Endothelial cell of umbilical vein (primary cell): ENCODE measurements at regions not wholly inside any gene's neighbourhood (a gene's known extent, or its start where the extent isn't known, plus 50 kb on each side); places are given as distances from the start of the nearest gene placed in this dataset.
"Not testable (repeated sequence)": the region's sequence is repeated elsewhere in the genome, so short reads cannot be mapped to it uniquely, and the experiment has no call there.

Source experiments
- BruUV-seq: library from RNA; stranded (reverse); fragments of 400-500 nt; replicated peaks from 2 replicates; lab custom pipeline; 2021; lab: Mats Ljungman, UMichigan
- CTCF ChIA-PET: fragments of 300-600, 350-600 bp; sonication (Branson Sonifier 250); formaldehyde crosslinking; loops from one replicate; lab custom pipeline; 2021; ENCODE audit warnings: antibody characterized with exemption, inconsistent platforms; lab: Charles Lee
- POLR2A ChIA-PET: fragments of 300-600, 350-600 bp; sonication (Branson Sonifier 250); formaldehyde crosslinking; loops from one replicate; lab custom pipeline; 2021; ENCODE audit warnings: antibody characterized with exemption, inconsistent platforms; lab: Charles Lee
- DNase-seq: peaks from one replicate; pipeline ENCODE4 v3.0.0-alpha.2; 2011; ENCODE audit warnings: low read depth, low spot score
- FAIRE-seq: peaks from 2 replicates; lab custom pipeline; 2011; peaks lifted over from hg19 to GRCh38; lab: Jason Lieb, UNC
- H2AFZ ChIP-seq: 2 replicates; pipeline ENCODE4 v1.6.0; 2012; ENCODE audit warnings: low read depth, low read length, control low read depth, inconsistent platforms
- H3K27ac ChIP-seq: 2 replicates; pipeline ENCODE4 v1.5.1; 2011; ENCODE audit warnings: low read depth, mild to moderate bottlenecking, control low read depth, low read length, moderate library complexity; ENCODE audit not compliant: insufficient read depth
- H3K27me3 ChIP-seq, 2 experiments: 2 replicates each; pipeline versions ENCODE4 v1.6.0 to v1.6.1; 2011; ENCODE audit warnings: low read length in 2 of 2, mixed read lengths in 1 of 2; ENCODE audit not compliant: control insufficient read depth in 2 of 2, insufficient read depth in 2 of 2
- H3K36me3 ChIP-seq, 2 experiments: 2 replicates in 1 of 2; 3 replicates in 1 of 2; pipeline ENCODE4 v1.5.1; 2011; ENCODE audit warnings: low read length in 2 of 2, mild to moderate bottlenecking in 1 of 2, moderate library complexity in 1 of 2; ENCODE audit not compliant: control insufficient read depth in 2 of 2, insufficient read depth in 2 of 2; ENCODE audit errors: extremely low read depth in 1 of 2
- H3K4me1 ChIP-seq: 3 replicates; pipeline ENCODE4 v1.5.1; 2011; ENCODE audit warnings: mild to moderate bottlenecking, low read length; ENCODE audit not compliant: control insufficient read depth, insufficient read depth; ENCODE audit errors: extremely low read depth
- H3K4me2 ChIP-seq: 2 replicates; pipeline ENCODE4 v1.6.1; 2011; ENCODE audit warnings: low read length, control low read depth, mixed read lengths; ENCODE audit not compliant: insufficient read depth
- H3K4me3 ChIP-seq, 3 experiments: fragments of 200-600 bp in 1 of 3; sonication (generic), shearing (Covaris generic) in 1 of 3; replicated peaks in 1 of 3; 2 replicates each; pipeline ENCODE4 v1.5.1; 2011 to 2016; ENCODE audit warnings: control low read depth in 3 of 3, low read length in 3 of 3, mild to moderate bottlenecking in 2 of 3, inconsistent platforms in 1 of 3, low read depth in 1 of 3, moderate library complexity in 1 of 3; ENCODE audit not compliant: insufficient read depth in 1 of 3
- H3K79me2 ChIP-seq: 2 replicates; pipeline ENCODE4 v1.6.0; 2012; ENCODE audit warnings: low read length, inconsistent platforms; ENCODE audit not compliant: control insufficient read depth, insufficient read depth
- H3K9ac ChIP-seq: replicated peaks from 2 replicates; pipeline ENCODE3; 2011; ENCODE audit warnings: low read length, control low read depth; ENCODE audit not compliant: insufficient read depth; ENCODE audit errors: extremely low read depth
- H3K9me1 ChIP-seq: replicated peaks from 3 replicates; pipeline ENCODE4 v1.6.0; 2011; ENCODE audit warnings: mild to moderate bottlenecking, low read length; ENCODE audit not compliant: control insufficient read depth, insufficient read depth; ENCODE audit errors: extremely low read depth
- H3K9me3 ChIP-seq: replicated peaks from 2 replicates; pipeline ENCODE4 v1.5.1; 2012; ENCODE audit warnings: low read length, inconsistent platforms; ENCODE audit not compliant: control insufficient read depth, insufficient read depth
- H4K20me1 ChIP-seq: replicated peaks from 2 replicates; pipeline ENCODE3; 2011; ENCODE audit warnings: mild to moderate bottlenecking, low read length; ENCODE audit not compliant: control insufficient read depth, insufficient read depth; ENCODE audit errors: extremely low read depth
- EZH2 ChIP-seq: IDR thresholded peaks from 2 replicates; pipeline ENCODE4 v1.6.1; 2012; ENCODE audit warnings: borderline replicate concordance, low read depth, mild to moderate bottlenecking, moderate library complexity, low read length, inconsistent platforms; ENCODE audit not compliant: severe bottlenecking
- MYC ChIP-seq: IDR thresholded peaks from one replicate; pipeline ENCODE4 v1.6.1; 2011; ENCODE audit warnings: mild to moderate bottlenecking, low read depth, low read length
- POLR2A ChIP-seq: IDR thresholded peaks from 2 replicates; pipeline ENCODE4 v1.6.1; 2012; ENCODE audit warnings: low read depth, mild to moderate bottlenecking, control low read depth, low read length
- POLR2AphosphoS5 ChIP-seq: IDR thresholded peaks from 2 replicates; pipeline ENCODE4 v1.6.1; 2012; ENCODE audit warnings: low read depth, mild to moderate bottlenecking, control low read depth, low read length, moderate library complexity; ENCODE audit not compliant: insufficient read depth
- dilution Hi-C: fragments of 300-500 bp; cut with MboI; formaldehyde crosslinking; loops from one replicate; pipeline ENCODE4 v1.15.0; 2019; ENCODE audit warnings: low sequenced_read_pairs; ENCODE audit not compliant: extremely low pct_ligation_motif_present
- intact Hi-C: fragments of 100-400 bp; cut with micrococcal nuclease; formaldehyde crosslinking; loops from one replicate; pipeline ENCODE4 v1.10.0; 2022

DNA sequence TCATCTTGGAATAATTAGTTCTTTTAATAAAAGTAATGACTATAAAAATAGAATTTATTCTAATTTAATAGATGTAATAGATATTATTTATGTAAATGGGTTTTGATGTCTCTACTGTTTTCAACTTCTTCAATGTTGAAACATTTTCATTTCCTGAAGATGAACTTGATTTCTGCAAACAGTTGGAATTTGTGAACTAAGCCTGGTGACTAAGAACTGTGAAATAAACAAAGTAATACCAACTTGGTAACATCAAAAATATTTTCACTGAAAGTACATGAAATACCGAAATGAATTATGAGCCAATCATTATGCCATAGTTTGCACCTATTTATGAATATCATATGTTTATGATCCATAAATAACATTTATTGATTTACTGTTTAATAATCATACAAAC lies 143.8 kb upstream of the FGF10 start:
- ChIA-PET CTCF (no interaction called here), POLR2A (no interaction called here)
- DNase-seq (no peak), FAIRE-seq (no peak)
- no peak overlapping the region for H3K9ac ChIP-seq
- no peaks in the 10 kb centered on the region for H4K20me1 ChIP-seq
- no peaks in the 10 kb centered on the region for H3K27me3 ChIP-seq
- H3K4me2 ChIP-seq, result no peak overlapping the region
- H3K27ac ChIP-seq, result no peak overlapping the region
- no peaks in the 10 kb centered on the region for H3K9me1 ChIP-seq
- no peaks in the 10 kb centered on the region for H3K4me1 ChIP-seq
- H3K9me3 ChIP-seq, result no peaks in the 10 kb centered on the region
- dilution Hi-C loops, result no loop called here
- H3K4me3 ChIP-seq, result no peak overlapping the region
- TF ChIP-seq POLR2AphosphoS5 (no peak), POLR2A (no peak), EZH2 (no peak), MYC (no peak)
- intact Hi-C loops, result no loop called here
- BruUV-seq, result no TSS peak
- H3K79me2 ChIP-seq, result no peaks in the 10 kb centered on the region
- no peaks in the 10 kb centered on the region for H3K36me3 ChIP-seq
- no peak overlapping the region for H2AFZ ChIP-seq

- H4K20me1 ChIP-seq, H3K4me1 ChIP-seq, POLR2A ChIA-PET, H3K27me3 ChIP-seq, CTCF ChIA-PET, dilution Hi-C loops, H3K9me1 ChIP-seq, H2AFZ ChIP-seq, H3K79me2 ChIP-seq, BruUV-seq, H3K27ac ChIP-seq, intact Hi-C loops, H3K9ac ChIP-seq, H3K9me3 ChIP-seq, H3K36me3 ChIP-seq, H3K4me3 ChIP-seq, FAIRE-seq, H3K4me2 ChIP-seq, DNase-seq: not testable (repeated sequence)
Observed at GRCh38 chr5:44531756-44532155, 142.5 kb upstream of the FGF10 start.

DNA sequence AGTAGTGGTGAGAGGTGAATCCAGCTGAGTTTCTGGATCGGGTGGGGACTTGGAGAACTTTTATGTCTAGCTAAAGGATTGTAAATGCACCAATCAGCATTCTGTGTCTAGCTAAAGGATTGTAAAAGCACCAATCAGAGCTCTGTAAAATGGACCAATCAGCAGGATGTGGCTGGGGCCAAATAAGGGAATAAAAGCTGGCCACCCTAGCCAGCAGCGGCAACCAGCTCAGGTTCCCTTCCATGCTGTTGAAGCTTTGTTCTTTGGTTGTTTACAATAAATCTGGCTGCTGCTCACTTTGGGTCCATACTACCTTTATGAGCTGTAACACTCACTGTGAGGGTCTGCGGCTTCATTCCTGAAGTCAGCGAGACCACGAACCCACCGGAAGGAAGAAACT lies 141.6 kb upstream of the FGF10 start:
- H4K20me1 ChIP-seq, FAIRE-seq, POLR2A ChIA-PET: not testable (repeated sequence)

More for the DNA sequence above, 141.6 kb upstream of the FGF10 start:
- H3K9ac ChIP-seq, CTCF ChIA-PET, H2AFZ ChIP-seq, H3K9me1 ChIP-seq, H3K27ac ChIP-seq, H3K4me3 ChIP-seq, DNase-seq, BruUV-seq, H3K36me3 ChIP-seq, H3K79me2 ChIP-seq, H3K27me3 ChIP-seq, H3K9me3 ChIP-seq, dilution Hi-C loops, intact Hi-C loops, H3K4me1 ChIP-seq, H3K4me2 ChIP-seq: not testable (repeated sequence)
